Stomach (tissue), 8 donors: ENCODE measurements at regions not wholly inside any gene's neighbourhood (a gene's known extent, or its start where the extent isn't known, plus 50 kb on each side); places are given as distances from the start of the nearest gene placed in this dataset.

Experiments used
- DNase-seq, 2 donors: peaks; one replicate each; pipeline versions ENCODE4 v3.0.0 to v3.0.0-alpha.2; 2013 to 2019
- H3K27ac ChIP-seq, 5 donors: fragments of 200-600 bp in 4 of 5; sonication (generic) in 4 of 5; one replicate each; pipeline ENCODE4 v1.5.1; 2013 to 2019; ENCODE audit warnings: mild to moderate bottlenecking in 1 of 5, moderate library complexity in 1 of 5
- H3K27me3 ChIP-seq, 3 donors: fragments of 200-600 bp; sonication (generic); one replicate each; pipeline ENCODE4 v1.5.1; 2017 to 2019; ENCODE audit warnings: mixed run types in 1 of 3
- H3K36me3 ChIP-seq, 4 donors: fragments of 200-600 bp; sonication (generic); 1 replicate in 3 of 4; 2 replicates in 1 of 4; pipeline ENCODE4 v1.5.1; 2016 to 2019
- H3K4me1 ChIP-seq, 4 donors: fragments of 200-600 bp; sonication (generic); one replicate each; pipeline ENCODE4 v1.5.1; 2016 to 2019
- H3K4me3 ChIP-seq, 4 donors: fragments of 200-600 bp; sonication (generic) in 3 of 4; one replicate each; pipeline ENCODE4 v1.5.1; 2016 to 2019; ENCODE audit warnings: mild to moderate bottlenecking in 1 of 4
- H3K9me3 ChIP-seq, 4 donors: fragments of 200-600 bp; sonication (generic); one replicate each; pipeline ENCODE4 v1.5.1; 2016 to 2019
- EP300 ChIP-seq: sonication (generic); formaldehyde crosslinking; IDR thresholded peaks from one replicate; pipeline ENCODE4 v1.6.1; 2017; ENCODE audit warnings: antibody characterized with exemption
- POLR2A ChIP-seq, 4 donors: fragments of 450-650 bp; IDR thresholded peaks; one replicate each; pipeline ENCODE4 v1.6.1; 2016; ENCODE audit warnings: antibody characterized with exemption in 4 of 4, control low read depth in 2 of 4, mild to moderate bottlenecking in 1 of 4, moderate library complexity in 1 of 4
- POLR2AphosphoS5 ChIP-seq, 3 donors: sonication (generic); formaldehyde crosslinking; IDR thresholded peaks; one replicate each; pipeline ENCODE4 v1.6.1; 2016; ENCODE audit warnings: antibody characterized with exemption in 3 of 3
- WGBS, 5 donors: extraction: QIAGEN DNeasy Blood & Tissue Kit in 3 of 5; methylation state at CpG; one replicate each; pipeline versions ENCODE4 v1.1.5 to v1.1.7; 2013 to 2018; 5-methylcytosine and 5-hydroxymethylcytosine counted together
- intact Hi-C: fragments of 100-400 bp; cut with DNase I; formaldehyde crosslinking; loops from one replicate; pipeline ENCODE4 v1.15.1; 2023; ENCODE audit warnings: low total_unique reads
- TF ChIP-seq, protein P1 (sequence below), 7 experiments: fragments of 450-650 bp in 4 of 7; fragments of 200-600 bp in 3 of 7; sonication (generic) in 3 of 7; IDR thresholded peaks; one replicate each; pipeline ENCODE4 v1.5.1; 2016 to 2019; ENCODE audit warnings: antibody characterized with exemption in 7 of 7, control low read depth in 2 of 7, mild to moderate bottlenecking in 1 of 7
- donor health status: healthy with polysubstance abuse.
- donor health status: Bipolar disorder and iron deficiency.
- donor health status: healthy.

DNA sequence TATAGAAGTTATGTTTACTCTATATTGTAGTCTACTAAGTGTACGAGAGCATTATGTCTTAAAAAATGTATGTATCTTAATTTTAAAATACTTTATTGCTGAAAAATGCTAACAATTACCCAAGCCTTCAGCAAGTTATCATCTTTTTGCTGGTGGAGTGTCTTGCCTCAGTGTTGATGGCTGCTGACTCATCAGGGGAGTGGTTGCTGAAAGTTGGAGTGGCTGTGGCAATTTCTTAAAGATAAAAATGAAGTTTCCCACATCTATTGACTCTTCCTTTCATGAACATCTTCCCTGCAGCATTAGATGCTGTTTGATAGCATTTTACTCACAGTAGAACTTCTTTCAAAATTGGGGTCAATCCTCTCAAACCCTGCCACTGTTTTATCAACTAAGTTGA lies 95.8 kb downstream of the CDC7 start:
- H3K27ac ChIP-seq = no peak overlapping the region
- H3K36me3 ChIP-seq = no peaks in the 10 kb centered on the region
- no peaks in the 10 kb centered on the region for H3K27me3 ChIP-seq
- TF ChIP-seq, protein P1, sequence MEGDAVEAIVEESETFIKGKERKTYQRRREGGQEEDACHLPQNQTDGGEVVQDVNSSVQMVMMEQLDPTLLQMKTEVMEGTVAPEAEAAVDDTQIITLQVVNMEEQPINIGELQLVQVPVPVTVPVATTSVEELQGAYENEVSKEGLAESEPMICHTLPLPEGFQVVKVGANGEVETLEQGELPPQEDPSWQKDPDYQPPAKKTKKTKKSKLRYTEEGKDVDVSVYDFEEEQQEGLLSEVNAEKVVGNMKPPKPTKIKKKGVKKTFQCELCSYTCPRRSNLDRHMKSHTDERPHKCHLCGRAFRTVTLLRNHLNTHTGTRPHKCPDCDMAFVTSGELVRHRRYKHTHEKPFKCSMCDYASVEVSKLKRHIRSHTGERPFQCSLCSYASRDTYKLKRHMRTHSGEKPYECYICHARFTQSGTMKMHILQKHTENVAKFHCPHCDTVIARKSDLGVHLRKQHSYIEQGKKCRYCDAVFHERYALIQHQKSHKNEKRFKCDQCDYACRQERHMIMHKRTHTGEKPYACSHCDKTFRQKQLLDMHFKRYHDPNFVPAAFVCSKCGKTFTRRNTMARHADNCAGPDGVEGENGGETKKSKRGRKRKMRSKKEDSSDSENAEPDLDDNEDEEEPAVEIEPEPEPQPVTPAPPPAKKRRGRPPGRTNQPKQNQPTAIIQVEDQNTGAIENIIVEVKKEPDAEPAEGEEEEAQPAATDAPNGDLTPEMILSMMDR (IDR thresholded peaks at IDR 0.05) = no peak
- TF ChIP-seq POLR2AphosphoS5 (IDR thresholded peaks at IDR 0.05) (no peak), POLR2A (IDR thresholded peaks at IDR 0.05) (no peak), EP300 (no peak)
- intact Hi-C loops = no loop called here
- no peaks in the 10 kb centered on the region for H3K9me3 ChIP-seq
- no peak overlapping the region for H3K4me3 ChIP-seq
- WGBS, 5 donors = 37 to 98% (median 87%) methylated on average over 1 of the region's 1 CpG
- H3K4me1 ChIP-seq = peaks cover 0 to 10% (median 1%) of the 10 kb centered on the region in 4 donors
- DNase-seq = no peak

DNA sequence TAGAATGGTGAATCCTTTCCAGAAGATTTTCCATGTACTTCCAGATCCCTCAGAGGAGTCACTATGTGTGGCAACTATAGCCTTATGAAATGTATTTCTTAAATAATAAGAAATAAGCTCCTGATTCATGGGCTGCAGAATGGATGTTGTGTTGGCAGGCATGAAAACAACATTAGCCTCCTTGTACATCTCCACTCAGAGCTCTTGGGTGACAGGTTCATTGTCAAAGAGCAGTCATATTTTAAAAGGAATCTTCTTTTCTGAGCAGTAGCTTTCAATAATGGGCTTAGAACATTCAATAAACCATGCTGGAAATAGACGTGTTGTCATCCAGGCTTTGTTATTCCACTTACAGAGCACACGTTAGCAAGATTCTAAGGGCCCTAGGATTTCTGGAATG lies 96.6 kb downstream of the CDC7 start:
- intact Hi-C loops = no loop called here
- Histone ChIP-seq H3K27ac (no peak overlapping the region), H3K27me3 (no peaks in the 10 kb centered on the region), H3K36me3 (no peaks in the 10 kb centered on the region), H3K9me3 (no peaks in the 10 kb centered on the region), H3K4me1 (peaks cover 0 to 3% (median 0%) of the 10 kb centered on the region in 4 donors), H3K4me3 (no peak overlapping the region)
- TF ChIP-seq POLR2A (IDR thresholded peaks at IDR 0.05) (no peak), POLR2AphosphoS5 (IDR thresholded peaks at IDR 0.05) (no peak), EP300 (no peak)
- TF ChIP-seq, protein P1 (IDR thresholded peaks at IDR 0.05) = no peak
- DNase-seq = no peak
- WGBS, 5 donors = 80 to 94% (median 89%) methylated on average over 2 of the region's 2 CpGs

DNA sequence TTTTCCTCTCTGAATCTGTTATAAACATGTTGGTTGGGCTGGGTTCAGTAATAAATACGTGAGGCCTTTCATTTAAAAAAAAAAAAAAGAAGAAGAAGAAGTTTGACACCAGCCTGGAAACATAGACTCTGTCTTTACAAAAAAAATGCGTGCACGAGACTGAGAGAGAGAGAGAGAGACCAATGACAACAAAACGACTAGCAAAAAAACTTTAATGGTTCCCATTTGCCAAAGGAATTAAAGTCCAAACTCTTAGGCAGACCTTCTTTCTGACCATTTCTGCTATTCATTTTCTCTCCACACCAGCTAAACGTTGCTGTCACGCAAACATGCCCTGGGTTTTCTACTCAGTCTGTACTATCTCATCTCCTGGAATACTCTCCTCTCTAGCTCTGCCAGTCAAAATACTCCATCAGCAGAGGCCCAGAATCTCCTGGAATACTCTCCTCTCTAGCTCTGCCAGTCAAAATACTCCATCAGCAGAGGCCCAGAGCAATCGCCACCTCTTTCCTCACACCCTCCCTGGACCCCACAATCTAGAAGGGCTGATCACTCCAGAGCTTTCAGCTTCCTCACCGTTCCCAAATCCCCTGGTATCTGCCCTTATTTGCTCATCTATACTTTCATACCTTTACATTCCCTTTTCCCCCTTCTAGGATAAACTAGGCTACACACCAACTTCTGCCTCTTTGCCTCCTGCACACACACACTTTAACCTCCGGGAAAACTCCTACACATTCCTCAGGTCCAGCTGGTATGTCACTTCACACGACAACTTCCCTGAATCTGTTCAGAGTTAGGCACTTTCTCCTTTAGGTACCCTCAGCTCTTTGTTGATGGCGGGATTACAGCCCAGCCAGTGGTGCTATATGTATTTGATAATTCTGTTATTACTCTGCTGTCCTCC lies 100.0 kb downstream of the CDC7 start:
- WGBS, 5 donors = 64 to 70% (median 65%) methylated on average over 11 of the region's 11 CpGs
- Histone ChIP-seq H3K36me3 (no peaks in the 10 kb centered on the region), H3K27ac (peak overlapping the region in 1 of 5 donors; percentile 47), H3K27me3 (no peaks in the 10 kb centered on the region), H3K4me1 (peaks cover 0 to 6% (median 0%) of the 10 kb centered on the region in 4 donors), H3K4me3 (no peak overlapping the region), H3K9me3 (no peaks in the 10 kb centered on the region)
- intact Hi-C loops = no loop called here
- TF ChIP-seq POLR2A (IDR thresholded peaks at IDR 0.05) (no peak), POLR2AphosphoS5 (IDR thresholded peaks at IDR 0.05) (no peak), EP300 (no peak)
- TF ChIP-seq, protein P1 (IDR thresholded peaks at IDR 0.05) = no peak
- no peak for DNase-seq

DNA sequence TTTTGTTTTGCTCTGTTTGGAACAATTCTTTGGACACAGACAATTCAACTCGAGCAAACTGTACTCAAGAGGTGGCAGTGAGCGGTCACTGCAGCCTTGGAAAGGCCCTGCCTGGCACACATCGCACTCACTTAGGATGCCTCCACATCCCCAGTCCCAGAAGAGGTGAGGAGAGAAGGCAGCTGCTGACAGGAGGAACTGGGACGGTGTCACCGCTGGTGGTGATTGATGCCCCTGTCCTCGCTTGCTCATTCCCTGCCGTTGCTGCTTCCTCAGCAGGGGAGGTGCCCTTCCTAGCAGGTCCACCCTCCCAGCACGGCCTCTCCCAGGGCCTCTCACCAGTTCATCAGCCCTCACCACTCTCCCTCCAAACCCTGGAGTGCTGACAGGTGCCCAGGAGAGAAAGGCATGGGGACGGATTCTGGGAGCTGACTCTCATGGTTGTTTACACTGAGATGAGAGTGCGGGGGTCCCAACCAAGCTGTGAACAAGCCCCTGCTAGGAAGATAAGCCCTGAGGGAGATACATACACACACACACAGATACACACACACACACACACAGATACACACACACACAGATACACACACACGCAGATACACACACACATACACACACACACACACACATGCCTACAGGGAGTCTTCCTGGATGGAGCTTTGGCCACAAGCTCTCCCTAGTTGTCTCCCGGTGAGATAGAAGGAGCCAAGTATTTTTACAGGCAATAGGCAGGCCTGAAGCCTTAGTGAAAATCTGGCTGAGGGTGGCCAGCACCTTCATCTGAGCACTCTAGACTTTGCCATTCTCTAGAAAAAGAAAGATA lies 101.1 kb downstream of the CDC7 start:
- DNase-seq = no peak
- 69 to 87% (median 84%) methylated on average over 12 of the region's 12 CpGs for WGBS, 5 donors
- no peaks in the 10 kb centered on the region for H3K9me3 ChIP-seq
- no peaks in the 10 kb centered on the region for H3K36me3 ChIP-seq
- TF ChIP-seq, protein P1 (IDR thresholded peaks at IDR 0.05) = no peak
- TF ChIP-seq EP300 (no peak), POLR2AphosphoS5 (IDR thresholded peaks at IDR 0.05) (no peak)
- intact Hi-C loops = no loop called here
- no peaks in the 10 kb centered on the region for H3K27me3 ChIP-seq
- H3K4me1 ChIP-seq = peaks cover 0 to 6% (median 0%) of the 10 kb centered on the region in 4 donors
- no peak overlapping the region for H3K4me3 ChIP-seq
- peak overlapping the region in 1 of 5 donors; percentile 8 for H3K27ac ChIP-seq
